GM19452 (cell line): ENCODE measurements at regions not wholly inside any gene's neighbourhood (a gene's known extent, or its start where the extent isn't known, plus 50 kb on each side); places are given as distances from the start of the nearest gene placed in this dataset.

Experiments
- ATAC-seq: cut with Tn5 transposase; IDR thresholded peaks from one replicate; pipeline ENCODE4 v1.9.1; 2021; ENCODE audit not compliant: unreplicated experiment

DNA sequence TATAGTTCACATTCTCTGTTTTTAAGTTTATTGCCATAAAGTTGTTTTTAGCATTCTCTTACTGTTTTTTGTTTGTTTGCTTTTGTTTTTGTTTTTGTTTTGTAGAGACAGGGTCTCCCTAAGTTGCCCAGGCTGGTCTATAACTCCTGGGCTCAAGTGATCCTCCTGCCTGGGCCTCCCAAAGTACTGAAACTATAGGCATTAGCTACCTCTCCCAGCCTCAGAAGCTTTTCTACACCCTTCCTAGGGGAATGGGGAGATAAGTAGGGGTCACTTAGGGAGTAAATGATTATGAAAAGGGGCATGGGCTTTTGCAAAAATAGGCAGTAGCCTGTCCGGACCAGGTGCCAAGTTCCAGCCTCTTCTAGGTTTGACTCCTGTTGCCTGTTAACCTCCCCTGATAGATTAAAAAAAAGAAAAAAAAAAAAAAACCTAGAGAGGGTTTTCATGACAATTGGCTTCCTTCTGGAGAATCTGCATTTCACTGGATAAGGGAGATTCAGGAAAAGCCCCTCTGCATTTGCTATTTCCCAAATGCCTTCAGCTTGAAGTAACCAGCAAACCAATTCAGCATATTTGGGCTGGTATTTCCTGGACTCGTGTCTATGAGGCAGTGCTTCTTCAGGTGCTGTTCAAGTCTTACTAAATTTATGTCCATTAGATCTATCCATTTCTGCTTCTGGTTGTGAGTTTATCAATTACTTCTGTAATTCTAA is 216.8 kb downstream of the TM9SF2 start:
- no peak for ATAC-seq

- no peak for ATAC-seq
Measured at GRCh38 chr13:99709134-99709533, 207.9 kb downstream of the TM9SF2 start.

GRCh38 chr13:99704390-99704789 is 203.1 kb downstream of the TM9SF2 start:
- no peak for ATAC-seq

DNA sequence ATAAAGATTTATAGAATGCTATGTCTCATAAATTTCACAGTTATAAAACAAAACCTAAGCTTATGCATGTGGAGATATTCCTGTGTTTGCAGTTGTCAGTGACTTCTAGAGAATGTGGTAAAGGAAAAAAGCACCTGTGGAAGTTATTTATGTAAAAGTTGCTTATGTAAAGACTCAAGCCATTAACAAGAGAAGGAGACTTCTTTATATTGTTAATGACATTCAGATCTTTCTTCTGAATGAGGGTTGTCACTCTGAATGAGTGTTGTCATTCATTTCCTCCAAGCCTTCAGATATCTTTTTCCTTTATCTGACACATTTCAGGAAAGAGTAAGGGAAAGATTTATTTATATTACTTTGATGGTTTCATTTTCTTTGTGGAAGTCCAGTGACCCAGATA is 202.6 kb downstream of the TM9SF2 start:
- ATAC-seq: no peak

- no peak for ATAC-seq
Measured at GRCh38 chr13:99702687-99703319, 201.5 kb downstream of the TM9SF2 start.

DNA sequence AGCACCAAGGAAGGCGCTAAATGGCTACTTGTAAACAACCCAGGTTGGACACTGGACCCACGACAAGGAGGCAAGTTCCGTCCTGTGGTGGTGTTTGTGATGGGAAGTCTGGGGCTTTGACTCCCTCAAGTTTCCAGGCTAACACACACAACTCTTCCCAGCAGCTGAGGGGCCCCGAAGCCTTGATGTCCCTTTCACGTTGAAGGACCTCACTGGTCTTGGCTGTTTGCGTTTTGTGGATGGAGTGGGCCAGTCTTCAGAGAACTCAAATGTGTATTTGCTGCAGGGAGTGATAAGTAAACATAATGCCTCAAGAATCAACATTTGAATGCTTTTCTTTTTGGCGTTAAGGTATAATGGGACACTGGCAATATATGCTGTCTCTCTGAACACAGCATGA is 199.2 kb downstream of the TM9SF2 start:
- no peak for ATAC-seq

DNA sequence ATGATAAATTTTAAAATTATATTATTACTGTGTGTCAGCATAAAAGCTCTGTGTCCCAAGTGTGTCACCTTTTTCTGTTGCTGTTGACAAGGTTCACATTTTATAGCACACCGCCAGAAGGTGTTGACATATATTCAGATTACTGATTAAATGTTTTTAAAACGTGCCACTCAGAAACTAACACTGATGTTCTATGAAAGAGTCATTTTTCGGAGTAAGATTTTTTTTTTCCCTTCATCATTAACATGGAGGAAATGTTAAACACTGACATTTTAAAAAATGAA is 197.5 kb downstream of the TM9SF2 start:
- ATAC-seq: no peak

DNA sequence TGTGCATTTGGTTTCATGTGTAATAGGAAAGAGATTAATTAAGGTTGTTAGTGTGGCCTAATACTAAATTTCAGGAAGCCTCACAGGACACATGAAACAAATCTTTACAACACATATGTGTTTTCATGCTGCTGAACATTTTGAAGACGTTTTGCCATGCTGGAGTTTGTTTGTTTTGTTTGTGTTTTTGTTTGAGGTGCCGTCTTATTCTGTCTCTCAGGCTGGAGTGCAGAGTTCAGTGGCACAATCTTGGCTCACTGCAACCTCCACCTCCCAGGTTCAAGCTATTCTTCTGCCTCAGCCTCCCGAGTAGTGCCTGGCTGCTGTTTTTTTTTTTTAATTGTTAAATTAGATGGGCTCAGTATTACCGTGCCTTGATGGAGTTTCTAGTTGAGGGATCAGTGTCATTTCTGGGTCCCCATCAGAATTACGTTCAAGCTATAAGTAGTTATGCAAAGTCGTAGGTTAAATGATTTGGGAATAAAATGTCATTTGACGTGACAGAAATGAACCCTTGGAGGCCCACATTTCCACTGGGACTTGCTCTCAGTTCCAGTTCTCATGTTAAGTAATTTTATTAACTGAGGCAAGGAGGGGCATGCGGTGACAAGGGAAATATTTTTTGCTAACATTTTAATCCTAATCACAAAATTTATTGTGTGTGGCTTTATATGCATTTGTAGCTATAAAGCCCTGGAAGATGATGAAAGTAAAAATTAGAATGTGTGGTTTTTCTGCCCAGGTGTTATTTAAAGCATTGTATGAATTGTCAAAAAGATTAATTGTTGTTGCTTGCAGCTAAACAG is 196.9 kb downstream of the TM9SF2 start:
- ATAC-seq: no peak

DNA sequence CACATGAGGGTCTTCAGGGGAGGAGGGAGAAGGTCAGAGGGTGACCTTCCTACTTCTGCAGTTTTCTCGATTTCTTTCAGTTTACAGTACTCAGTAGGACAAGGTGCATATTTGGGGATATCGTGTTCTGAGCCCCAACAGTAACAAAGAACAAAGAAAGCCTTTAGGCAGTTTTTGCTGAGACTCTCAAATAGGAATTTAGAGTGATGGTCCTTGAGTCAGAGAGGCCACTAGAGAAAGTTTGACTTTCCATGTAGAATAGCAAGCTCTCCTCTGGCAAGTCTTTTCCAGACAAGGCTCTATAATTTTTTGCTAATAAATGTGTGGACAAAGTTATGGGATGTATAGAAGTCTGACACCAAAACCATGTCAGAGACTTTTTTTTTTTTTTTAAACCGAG is 194.6 kb downstream of the TM9SF2 start:
- ATAC-seq: no peak

- ATAC-seq: no peak
Measured at GRCh38 chr13:99693852-99694611, 192.8 kb downstream of the TM9SF2 start.

GRCh38 chr13:99693351-99693750 is 192.1 kb downstream of the TM9SF2 start:
- ATAC-seq: no peak

DNA sequence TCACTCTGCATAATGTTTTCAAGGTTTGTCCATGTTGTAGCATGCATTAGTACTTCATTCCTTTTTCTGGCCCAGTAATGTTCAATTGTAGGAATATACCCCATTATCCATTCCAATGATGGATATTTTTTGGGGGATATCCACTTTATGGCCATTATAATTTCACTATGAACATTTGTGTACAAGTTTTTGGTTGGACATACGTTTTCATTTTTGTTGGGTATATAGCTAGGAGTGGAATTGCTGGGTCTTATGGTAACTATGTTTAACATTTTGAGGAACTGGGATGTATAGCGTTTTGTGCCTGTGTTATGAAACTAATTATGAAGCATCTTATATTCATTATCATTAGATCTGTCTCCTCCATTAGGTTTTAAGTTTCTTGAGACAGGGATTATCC is 191.6 kb downstream of the TM9SF2 start:
- ATAC-seq: no peak

- ATAC-seq: no peak
Measured at GRCh38 chr13:99691552-99691951, 190.3 kb downstream of the TM9SF2 start.

DNA sequence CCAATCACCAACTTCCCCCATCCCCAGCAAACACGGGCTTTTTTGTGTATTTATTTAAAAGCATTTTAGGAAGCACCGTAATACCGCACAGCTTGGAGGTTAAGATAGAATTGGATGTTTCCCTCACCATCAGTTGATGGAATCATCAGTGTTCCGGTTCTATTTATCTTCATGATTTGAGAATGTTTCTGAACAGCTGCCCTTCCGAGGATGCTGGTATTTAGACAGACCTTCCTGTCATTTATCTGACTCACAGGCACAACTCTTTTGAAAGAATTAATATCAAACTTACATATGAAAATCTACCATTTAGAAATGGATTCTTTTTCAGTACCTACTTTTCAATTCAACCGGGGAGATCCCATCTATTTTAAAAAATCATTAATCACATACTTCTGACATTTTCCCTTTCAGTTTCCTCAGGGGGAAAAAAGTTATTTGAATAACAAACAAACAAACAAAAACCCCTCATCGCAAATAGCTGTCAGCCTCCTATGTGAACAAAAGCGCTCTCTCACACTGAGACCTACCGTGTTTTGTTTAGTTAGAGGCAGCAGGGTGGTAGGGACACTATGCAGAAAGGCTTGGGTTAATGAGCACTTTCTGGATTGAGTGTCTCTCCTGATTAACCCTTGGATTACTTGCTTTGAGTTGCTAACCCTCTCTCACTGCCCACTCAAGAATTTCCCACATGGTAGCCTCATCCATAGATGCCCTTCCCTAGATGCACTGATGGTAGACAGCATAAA is 189.3 kb downstream of the TM9SF2 start:
- no peak for ATAC-seq

DNA sequence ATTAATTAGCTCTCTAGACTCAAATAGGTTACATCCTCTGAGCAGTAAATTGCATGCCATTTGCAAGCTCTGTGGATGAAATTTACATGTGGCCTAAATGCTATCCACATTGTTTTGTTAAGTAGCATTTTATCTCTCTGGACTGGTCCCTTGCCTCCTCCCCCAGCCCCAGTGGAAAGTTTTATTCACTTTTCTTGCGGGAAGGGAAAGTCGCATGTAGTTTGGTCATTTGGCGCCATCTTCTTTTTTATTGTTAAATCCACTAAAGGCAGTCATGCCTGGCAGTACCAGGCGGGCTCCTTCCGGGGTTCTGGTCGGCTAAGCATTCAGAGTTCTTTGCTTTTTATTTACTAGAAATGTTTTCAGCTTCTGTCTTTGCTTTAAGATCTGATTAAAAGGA is 188.7 kb downstream of the TM9SF2 start:
- ATAC-seq: no peak

DNA sequence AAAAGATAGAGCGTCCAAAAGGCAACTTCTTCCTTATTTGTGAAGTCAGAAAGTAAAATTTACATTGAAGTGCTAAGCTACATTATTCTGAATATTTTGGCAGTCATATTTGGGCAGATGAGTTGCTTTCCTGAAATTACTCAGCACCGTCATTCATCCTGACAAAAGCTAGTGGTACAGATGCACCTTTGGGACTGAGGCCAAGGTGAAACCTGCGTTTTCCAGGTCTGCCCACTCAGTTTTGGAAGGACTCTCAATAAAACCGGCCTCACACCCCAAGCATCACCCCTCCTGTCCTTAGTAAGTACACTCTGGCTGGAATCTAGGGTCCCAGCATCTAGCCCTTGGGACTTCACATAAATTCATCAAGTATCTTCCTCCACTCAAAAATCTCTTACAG is 187.5 kb downstream of the TM9SF2 start:
- no peak for ATAC-seq

DNA sequence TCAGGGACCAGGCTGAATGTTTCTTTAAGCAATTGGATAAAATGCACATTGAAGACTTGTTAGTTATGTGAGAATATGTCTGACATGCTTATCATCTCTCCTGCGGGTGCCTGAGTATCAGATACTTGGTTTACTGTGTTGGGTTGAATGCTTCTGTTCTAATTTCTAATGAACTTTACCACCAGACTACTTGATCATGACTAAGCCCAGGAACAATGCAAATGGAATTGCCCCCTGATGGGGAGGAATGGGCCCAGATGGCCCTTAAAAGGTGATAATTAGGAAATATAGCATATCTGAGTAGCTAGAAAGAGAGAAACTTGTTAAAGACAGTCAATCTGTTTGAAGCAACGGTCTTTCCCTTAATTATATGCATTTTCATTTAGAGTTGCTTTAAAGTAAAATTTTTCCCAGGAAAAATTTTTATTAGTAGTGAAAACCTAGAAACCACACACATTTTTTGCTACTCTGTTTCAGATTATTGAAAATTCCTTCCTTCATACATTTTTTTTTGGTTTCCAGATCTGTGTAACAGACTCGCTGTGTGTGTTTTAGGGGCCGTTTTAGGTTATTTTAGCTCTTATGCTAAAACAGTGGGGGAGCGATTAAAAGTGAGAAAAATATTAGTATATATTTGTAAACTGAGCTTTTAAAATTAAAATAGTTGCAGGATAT is 186.6 kb downstream of the TM9SF2 start:
- ATAC-seq: no peak

DNA sequence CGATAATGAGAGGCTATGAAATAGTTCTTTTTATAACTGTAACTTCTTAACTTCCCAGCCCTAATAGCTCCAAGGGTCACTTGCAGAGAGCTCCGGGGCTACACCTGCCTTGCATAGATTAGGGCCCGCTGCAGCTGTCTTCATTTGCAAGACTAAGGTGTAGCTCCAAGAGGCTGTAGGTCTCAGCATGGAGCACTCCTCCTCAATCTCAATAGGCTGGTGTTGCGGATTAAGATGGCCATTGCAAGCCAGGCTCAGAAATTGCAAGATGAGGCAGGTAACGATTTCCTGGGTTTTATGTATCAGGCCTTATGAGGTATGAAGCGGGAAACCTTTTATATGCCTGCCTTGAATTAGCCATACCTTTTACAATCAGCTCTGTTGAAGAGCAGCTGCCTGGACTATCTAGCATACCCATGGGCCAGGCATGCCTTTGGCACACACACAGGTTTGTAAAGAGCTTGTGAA is 185.7 kb downstream of the TM9SF2 start:
- ATAC-seq: no peak

DNA sequence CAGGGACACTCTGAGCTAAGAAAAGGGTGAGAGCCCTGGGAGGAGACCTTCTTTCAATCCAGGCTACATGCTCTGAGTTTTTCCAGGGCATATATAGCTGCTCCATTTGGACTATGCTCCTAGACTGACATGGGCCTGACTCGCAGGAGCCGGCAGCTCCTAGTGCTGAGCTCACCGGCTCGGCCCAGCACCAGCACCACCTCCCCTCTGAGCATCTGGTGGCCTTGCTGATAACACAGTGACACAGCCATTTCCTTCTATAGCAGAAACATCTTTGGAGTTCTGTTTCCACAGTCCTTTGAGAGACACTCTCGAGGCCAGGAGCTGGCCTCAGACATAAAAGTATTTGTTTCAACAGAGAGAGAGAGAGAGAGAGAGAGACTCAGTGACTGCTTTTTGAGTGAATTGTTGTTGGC is 184.9 kb downstream of the TM9SF2 start:
- ATAC-seq: no peak

- ATAC-seq: no peak
Measured at GRCh38 chr13:99681695-99682094, 180.4 kb downstream of the TM9SF2 start.
